CMK (cell line): ENCODE measurements at regions not wholly inside any gene's neighbourhood (a gene's known extent, or its start where the extent isn't known, plus 50 kb on each side); places are given as distances from the start of the nearest gene placed in this dataset.
"Not testable (repeated sequence)": the region's sequence is repeated elsewhere in the genome, so short reads cannot be mapped to it uniquely, and the experiment has no call there.

ENCODE experiments used
- DNase-seq: peaks from one replicate; pipeline ENCODE4 v3.0.0-alpha.2; 2010; ENCODE audit warnings: low read depth

- DNase-seq = no peak
Observed at GRCh38 chr12:20044351-20044750, 324.0 kb upstream of the PDE3A start.

- no peak for DNase-seq
Observed at GRCh38 chr12:20044846-20045245, 323.5 kb upstream of the PDE3A start.

GRCh38 chr12:20047901-20048300, 320.4 kb upstream of the PDE3A start:
- no peak for DNase-seq

GRCh38 chr12:20050221-20050620, 318.1 kb upstream of the PDE3A start:
- no peak for DNase-seq

GRCh38 chr12:20053782-20054181, 314.6 kb upstream of the PDE3A start:
- DNase-seq = no peak

- DNase-seq = no peak
Observed at GRCh38 chr12:20055856-20056255, 312.5 kb upstream of the PDE3A start.

GRCh38 chr12:20057398-20057797, 310.9 kb upstream of the PDE3A start:
- DNase-seq = no peak

GRCh38 chr12:20063116-20063515, 305.2 kb upstream of the PDE3A start:
- DNase-seq = no peak

GRCh38 chr12:20077618-20078017, 290.7 kb upstream of the PDE3A start:
- DNase-seq = no peak

- DNase-seq = no peak
Observed at GRCh38 chr12:20089077-20089476, 279.3 kb upstream of the PDE3A start.

- DNase-seq = not testable (repeated sequence)
Observed at GRCh38 chr12:20093190-20093810, 275.0 kb upstream of the PDE3A start.

- no peak for DNase-seq
Observed at GRCh38 chr12:20096430-20096829, 271.9 kb upstream of the PDE3A start.

- no peak for DNase-seq
Observed at GRCh38 chr12:20097626-20098025, 270.7 kb upstream of the PDE3A start.

GRCh38 chr12:20099395-20100183, 268.7 kb upstream of the PDE3A start:
- DNase-seq = no peak

- DNase-seq = no peak
Observed at GRCh38 chr12:20101046-20101445, 267.3 kb upstream of the PDE3A start.

- no peak for DNase-seq
Observed at GRCh38 chr12:20105943-20106342, 262.4 kb upstream of the PDE3A start.

GRCh38 chr12:20109676-20110075, 258.7 kb upstream of the PDE3A start:
- DNase-seq = no peak

- DNase-seq = not testable (repeated sequence)
Observed at GRCh38 chr12:20115371-20115770, 253.0 kb upstream of the PDE3A start.

GRCh38 chr12:20119596-20120402, 248.5 kb upstream of the PDE3A start:
- DNase-seq = no peak

GRCh38 chr12:20120403-20120725, 248.0 kb upstream of the PDE3A start:
- DNase-seq = no peak

GRCh38 chr12:20122274-20122673, 246.1 kb upstream of the PDE3A start:
- no peak for DNase-seq

GRCh38 chr12:20123465-20123864, 244.9 kb upstream of the PDE3A start:
- no peak for DNase-seq

GRCh38 chr12:20125276-20125798, 243.0 kb upstream of the PDE3A start:
- no peak for DNase-seq
